ENCODE measurements at regions not wholly inside any gene's neighbourhood (a gene's known extent, or its start where the extent isn't known, plus 50 kb on each side); places are given as distances from the start of the nearest gene placed in this dataset.

GRCh38 chr17:13994050-13994449, 75.3 kb upstream of the COX10 start:
- H3K9me3 ChIP-seq, result no peaks in the 10 kb centered on the region
- DNase-seq, result no peak
- no peak overlapping the region for H3K4me3 ChIP-seq
- no peak for TF ChIP-seq POLR2A (IDR thresholded peaks at IDR 0.05)
- TF ChIP-seq, protein P1, sequence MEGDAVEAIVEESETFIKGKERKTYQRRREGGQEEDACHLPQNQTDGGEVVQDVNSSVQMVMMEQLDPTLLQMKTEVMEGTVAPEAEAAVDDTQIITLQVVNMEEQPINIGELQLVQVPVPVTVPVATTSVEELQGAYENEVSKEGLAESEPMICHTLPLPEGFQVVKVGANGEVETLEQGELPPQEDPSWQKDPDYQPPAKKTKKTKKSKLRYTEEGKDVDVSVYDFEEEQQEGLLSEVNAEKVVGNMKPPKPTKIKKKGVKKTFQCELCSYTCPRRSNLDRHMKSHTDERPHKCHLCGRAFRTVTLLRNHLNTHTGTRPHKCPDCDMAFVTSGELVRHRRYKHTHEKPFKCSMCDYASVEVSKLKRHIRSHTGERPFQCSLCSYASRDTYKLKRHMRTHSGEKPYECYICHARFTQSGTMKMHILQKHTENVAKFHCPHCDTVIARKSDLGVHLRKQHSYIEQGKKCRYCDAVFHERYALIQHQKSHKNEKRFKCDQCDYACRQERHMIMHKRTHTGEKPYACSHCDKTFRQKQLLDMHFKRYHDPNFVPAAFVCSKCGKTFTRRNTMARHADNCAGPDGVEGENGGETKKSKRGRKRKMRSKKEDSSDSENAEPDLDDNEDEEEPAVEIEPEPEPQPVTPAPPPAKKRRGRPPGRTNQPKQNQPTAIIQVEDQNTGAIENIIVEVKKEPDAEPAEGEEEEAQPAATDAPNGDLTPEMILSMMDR (IDR thresholded peaks at IDR 0.05), result no peak
- H3K27ac ChIP-seq, result no peak overlapping the region
- no peaks in the 10 kb centered on the region for H3K27me3 ChIP-seq
- H3K36me3 ChIP-seq, result no peaks in the 10 kb centered on the region
- H3K4me1 ChIP-seq, result no peaks in the 10 kb centered on the region

DNA sequence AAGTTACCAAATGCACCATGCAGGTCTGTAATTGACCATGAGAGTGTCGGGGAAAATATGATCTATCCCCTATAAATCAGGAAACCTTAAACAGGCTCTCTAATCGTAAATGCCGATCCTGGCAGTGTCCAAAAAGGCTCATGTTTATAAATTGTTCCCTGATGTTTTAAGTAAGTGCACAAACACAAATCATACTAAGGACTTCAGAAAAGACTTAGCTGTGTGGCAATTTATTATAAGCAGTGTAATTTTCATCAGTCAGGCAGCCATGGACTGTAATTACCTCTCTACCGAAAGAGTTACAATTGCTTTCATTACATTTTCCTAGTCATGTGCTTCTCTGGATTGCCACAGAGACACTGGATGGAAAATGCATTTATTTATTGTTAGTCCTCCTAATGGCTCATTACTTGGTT, 73.4 kb upstream of the COX10 start:
- Histone ChIP-seq H3K36me3 (no peaks in the 10 kb centered on the region), H3K9me3 (no peaks in the 10 kb centered on the region), H3K4me1 (no peaks in the 10 kb centered on the region), H3K27ac (no peak overlapping the region), H3K4me3 (no peak overlapping the region), H3K27me3 (no peaks in the 10 kb centered on the region)
- no peak for DNase-seq
- TF ChIP-seq, protein P1 (IDR thresholded peaks at IDR 0.05), result no peak
- TF ChIP-seq POLR2A (IDR thresholded peaks at IDR 0.05), result no peak

- H3K4me3 ChIP-seq, result no peak overlapping the region
- H3K4me1 ChIP-seq, result no peaks in the 10 kb centered on the region
- no peaks in the 10 kb centered on the region for H3K36me3 ChIP-seq
- no peaks in the 10 kb centered on the region for H3K27me3 ChIP-seq
- H3K27ac ChIP-seq, result no peak overlapping the region
- H3K9me3 ChIP-seq, result no peaks in the 10 kb centered on the region
- no peak for DNase-seq
- TF ChIP-seq POLR2A (IDR thresholded peaks at IDR 0.05), result no peak
- TF ChIP-seq, protein P1 (IDR thresholded peaks at IDR 0.05), result no peak
Observed at GRCh38 chr17:13996276-13996675, 73.0 kb upstream of the COX10 start.

DNA sequence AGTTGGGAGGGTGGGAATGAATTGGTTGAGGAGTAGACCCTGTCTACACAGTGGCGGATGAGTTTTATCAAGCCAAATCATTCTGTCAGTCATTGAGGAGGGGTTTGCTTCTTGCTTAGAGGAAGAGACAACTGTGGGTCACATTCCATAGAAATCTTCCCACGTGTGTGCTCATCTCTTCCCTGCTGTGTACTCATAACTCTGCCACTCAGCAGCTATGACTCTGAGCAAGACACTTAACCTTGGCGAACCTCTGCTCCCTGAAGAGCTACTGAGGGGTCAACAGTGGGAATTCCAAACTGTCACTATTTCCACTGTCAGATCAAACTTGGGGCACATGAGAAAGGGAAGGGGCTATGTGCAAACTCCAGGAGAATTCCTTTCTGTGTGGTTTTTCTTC, 72.6 kb upstream of the COX10 start:
- H3K27ac ChIP-seq, result no peak overlapping the region
- no peaks in the 10 kb centered on the region for H3K4me1 ChIP-seq
- no peak for DNase-seq
- no peak for TF ChIP-seq POLR2A (IDR thresholded peaks at IDR 0.05)
- TF ChIP-seq, protein P1 (IDR thresholded peaks at IDR 0.05), result no peak
- no peaks in the 10 kb centered on the region for H3K9me3 ChIP-seq
- no peaks in the 10 kb centered on the region for H3K36me3 ChIP-seq
- H3K4me3 ChIP-seq, result no peak overlapping the region
- no peaks in the 10 kb centered on the region for H3K27me3 ChIP-seq

- no peak for DNase-seq
- Histone ChIP-seq H3K4me3 (no peak overlapping the region), H3K27me3 (no peaks in the 10 kb centered on the region), H3K4me1 (no peaks in the 10 kb centered on the region), H3K27ac (no peak overlapping the region), H3K36me3 (no peaks in the 10 kb centered on the region), H3K9me3 (no peaks in the 10 kb centered on the region)
- TF ChIP-seq POLR2A (IDR thresholded peaks at IDR 0.05), result no peak
- TF ChIP-seq, protein P1 (IDR thresholded peaks at IDR 0.05), result no peak
Observed at GRCh38 chr17:14004927-14005620, 64.2 kb upstream of the COX10 start.
